ENCODE measurements at regions not wholly inside any gene's neighbourhood (a gene's known extent, or its start where the extent isn't known, plus 50 kb on each side); places are given as distances from the start of the nearest gene placed in this dataset.

GRCh38 chr2:4354678-4355077 is 651.3 kb downstream of the DCDC2C start:
- DNase-seq = peak; percentile 75
- WGBS, 2 donors = 48 to 64% methylated on average over 10 of the region's 10 CpGs
- H3K27ac ChIP-seq = no peak overlapping the region
- TF ChIP-seq CTCF (IDR thresholded peaks at IDR 0.05) (peak in 1 of 3 experiments; percentile 49), POLR2A (IDR thresholded peaks at IDR 0.05) (no peak)
- H3K36me3 ChIP-seq (ENCODE audit: low read depth, missing control alignments) = no peaks in the 10 kb centered on the region
- H3K4me1 ChIP-seq = no peaks in the 10 kb centered on the region
- no peak overlapping the region for H3K4me3 ChIP-seq
- no peaks in the 10 kb centered on the region for H3K27me3 ChIP-seq
- no peaks in the 10 kb centered on the region for H3K9me3 ChIP-seq
- intact Hi-C loops (cut with DNase I; ENCODE audit: low total_unique reads) = no loop called here

- WGBS, 2 donors = 68 to 77% methylated on average over 3 of the region's 3 CpGs
- no peak for DNase-seq
- H3K4me1 ChIP-seq = no peaks in the 10 kb centered on the region
- no peaks in the 10 kb centered on the region for H3K27me3 ChIP-seq
- TF ChIP-seq POLR2A (IDR thresholded peaks at IDR 0.05) (no peak), CTCF (IDR thresholded peaks at IDR 0.05) (no peak)
- no peak overlapping the region for H3K4me3 ChIP-seq
- no peaks in the 10 kb centered on the region for H3K36me3 ChIP-seq (ENCODE audit: low read depth, missing control alignments)
- H3K27ac ChIP-seq = no peak overlapping the region
- no peaks in the 10 kb centered on the region for H3K9me3 ChIP-seq
- intact Hi-C loops (cut with DNase I; ENCODE audit: low total_unique reads) = no loop called here
These were observed 652.7 kb downstream of the DCDC2C start for GRCh38 chr2:4356109-4356508.

DNA sequence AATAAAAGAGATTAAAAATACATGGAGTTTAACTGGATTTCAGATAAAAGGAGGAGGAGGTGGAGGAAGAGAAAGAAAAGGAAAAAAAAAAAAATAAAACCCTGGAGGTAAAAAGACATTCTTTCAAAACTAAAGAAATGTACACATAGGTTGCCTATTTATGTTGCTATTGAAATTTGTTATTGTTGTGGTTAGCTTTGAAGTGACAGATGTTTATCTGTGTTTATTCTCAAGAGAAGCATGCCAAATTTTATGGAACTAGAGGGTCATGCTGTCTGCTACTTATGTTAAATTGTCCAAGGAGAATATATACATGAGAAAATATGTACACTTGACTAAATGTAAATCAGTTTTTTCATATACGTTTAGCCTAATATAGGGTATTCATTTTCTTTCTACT is 653.2 kb downstream of the DCDC2C start:
- H3K4me3 ChIP-seq = no peak overlapping the region
- no peak for DNase-seq
- no peaks in the 10 kb centered on the region for H3K36me3 ChIP-seq (ENCODE audit: low read depth, missing control alignments)
- no peaks in the 10 kb centered on the region for H3K27me3 ChIP-seq
- no peak overlapping the region for H3K27ac ChIP-seq
- intact Hi-C loops (cut with DNase I; ENCODE audit: low total_unique reads) = no loop called here
- H3K9me3 ChIP-seq = no peaks in the 10 kb centered on the region
- WGBS, 2 donors = 76 to 86% methylated on average over 1 of the region's 1 CpG
- H3K4me1 ChIP-seq = no peaks in the 10 kb centered on the region
- TF ChIP-seq POLR2A (IDR thresholded peaks at IDR 0.05) = no peak
- no peak for TF ChIP-seq CTCF (IDR thresholded peaks at IDR 0.05)

DNA sequence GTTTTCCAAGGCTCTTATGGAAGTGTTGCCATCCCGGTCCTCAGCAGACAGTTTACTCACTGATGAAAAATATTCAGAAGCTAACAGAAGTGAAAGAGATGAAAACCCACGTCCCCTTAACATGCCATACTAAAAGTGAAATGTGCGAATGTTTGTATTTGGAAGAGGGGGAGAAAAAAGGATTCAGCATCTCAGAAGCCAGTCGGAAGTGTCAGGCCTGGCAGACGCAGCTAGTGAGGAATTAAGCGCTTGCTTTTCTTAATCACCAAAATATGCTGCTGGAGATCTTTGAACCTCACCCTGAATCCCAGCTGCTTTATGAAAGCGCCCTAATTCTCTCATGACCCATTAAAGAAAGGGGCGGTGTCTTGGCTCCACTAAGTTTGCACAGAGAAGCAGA is 653.7 kb downstream of the DCDC2C start:
- H3K27ac ChIP-seq = no peak overlapping the region
- H3K27me3 ChIP-seq = no peaks in the 10 kb centered on the region
- H3K36me3 ChIP-seq (ENCODE audit: low read depth, missing control alignments) = no peaks in the 10 kb centered on the region
- no peaks in the 10 kb centered on the region for H3K9me3 ChIP-seq
- H3K4me3 ChIP-seq = no peak overlapping the region
- 24 to 56% methylated on average over 8 of the region's 8 CpGs for WGBS, 2 donors
- DNase-seq = no peak
- intact Hi-C loops (cut with DNase I; ENCODE audit: low total_unique reads) = no loop called here
- no peaks in the 10 kb centered on the region for H3K4me1 ChIP-seq
- TF ChIP-seq POLR2A (IDR thresholded peaks at IDR 0.05) (no peak), CTCF (IDR thresholded peaks at IDR 0.05) (no peak)

DNA sequence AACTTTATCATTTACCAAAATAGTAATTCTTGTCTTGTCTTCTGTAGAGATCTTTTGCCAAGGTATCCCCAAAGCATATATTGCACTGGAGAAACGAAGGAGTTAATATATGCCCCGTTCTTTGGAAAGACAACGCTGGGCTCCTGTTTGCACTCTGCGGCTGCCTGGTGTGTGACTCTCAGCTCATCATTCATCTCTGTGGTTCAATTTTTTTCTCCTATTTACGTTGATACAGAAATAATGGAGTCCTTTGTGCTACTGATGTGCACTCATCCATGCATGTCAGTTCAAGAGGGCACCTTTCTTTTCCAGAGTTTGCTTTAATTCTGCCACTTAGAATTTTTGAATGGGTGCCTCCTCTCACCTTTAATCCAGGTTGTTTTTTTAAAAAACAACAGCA is 655.5 kb downstream of the DCDC2C start:
- 81 to 92% methylated on average over 5 of the region's 5 CpGs for WGBS, 2 donors
- no peak for DNase-seq
- H3K4me1 ChIP-seq = no peaks in the 10 kb centered on the region
- H3K4me3 ChIP-seq = no peak overlapping the region
- no peaks in the 10 kb centered on the region for H3K27me3 ChIP-seq
- no peaks in the 10 kb centered on the region for H3K36me3 ChIP-seq (ENCODE audit: low read depth, missing control alignments)
- no peaks in the 10 kb centered on the region for H3K9me3 ChIP-seq
- TF ChIP-seq POLR2A (IDR thresholded peaks at IDR 0.05) (no peak), CTCF (IDR thresholded peaks at IDR 0.05) (no peak)
- intact Hi-C loops (cut with DNase I; ENCODE audit: low total_unique reads) = no loop called here
- no peak overlapping the region for H3K27ac ChIP-seq
